Right lung (tissue), 2 donors: ENCODE measurements at regions not wholly inside any gene's neighbourhood (a gene's known extent, or its start where the extent isn't known, plus 50 kb on each side); places are given as distances from the start of the nearest gene placed in this dataset.
"Not testable (repeated sequence)": the region's sequence is repeated elsewhere in the genome, so short reads cannot be mapped to it uniquely, and the experiment has no call there.

ENCODE experiments used
- DNase-seq, 2 donors: peaks; one replicate each; pipeline ENCODE4 v3.0.0-alpha.2; 2013

- DNase-seq: no peak
These were observed 736.8 kb upstream of the CA10 start for GRCh38 chr17:52895272-52895671.

GRCh38 chr17:52892334-52892733, 733.8 kb upstream of the CA10 start:
- no peak for DNase-seq

DNA sequence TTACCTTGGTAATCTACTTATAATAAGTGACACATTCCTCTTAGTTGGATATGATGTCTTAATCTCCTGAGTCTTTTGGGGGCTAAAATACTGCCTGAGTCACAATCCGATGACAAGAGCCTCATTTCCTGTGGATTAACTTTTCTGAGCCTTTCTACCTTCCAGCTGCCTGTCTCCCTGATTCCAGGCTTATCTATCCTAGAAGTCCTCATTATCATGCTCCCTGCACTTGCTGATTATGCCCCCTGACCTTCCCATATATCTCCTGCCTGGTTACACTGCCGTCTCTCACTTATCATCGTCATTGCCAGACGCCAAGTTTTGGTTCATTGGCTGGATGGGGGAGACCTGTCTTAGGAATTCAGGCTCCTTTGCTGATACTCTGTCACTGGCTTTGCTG, 727.4 kb upstream of the CA10 start:
- DNase-seq: no peak

- not testable (repeated sequence) for DNase-seq
These were observed 725.5 kb upstream of the CA10 start for GRCh38 chr17:52883907-52884491.

DNA sequence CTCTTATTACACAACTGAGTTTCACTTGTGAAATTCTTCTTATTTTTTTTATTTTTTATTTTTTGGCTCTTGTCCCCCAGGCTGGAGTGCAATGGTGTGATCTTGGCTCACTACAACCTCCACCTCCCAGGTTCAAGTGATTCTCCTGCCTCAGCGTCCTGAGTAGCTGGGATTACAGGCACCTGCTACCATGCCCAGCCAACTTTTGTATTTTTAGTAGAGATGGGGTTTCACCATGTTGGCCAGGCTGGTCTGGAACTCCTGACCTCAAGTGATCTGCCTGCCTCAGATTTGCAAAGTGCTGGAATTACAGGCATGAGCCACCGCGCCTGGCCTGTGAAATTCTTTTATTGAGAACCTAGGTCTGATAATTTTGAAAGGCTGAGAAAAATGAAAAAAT, 688.3 kb upstream of the CA10 start:
- DNase-seq: not testable (repeated sequence)

DNA sequence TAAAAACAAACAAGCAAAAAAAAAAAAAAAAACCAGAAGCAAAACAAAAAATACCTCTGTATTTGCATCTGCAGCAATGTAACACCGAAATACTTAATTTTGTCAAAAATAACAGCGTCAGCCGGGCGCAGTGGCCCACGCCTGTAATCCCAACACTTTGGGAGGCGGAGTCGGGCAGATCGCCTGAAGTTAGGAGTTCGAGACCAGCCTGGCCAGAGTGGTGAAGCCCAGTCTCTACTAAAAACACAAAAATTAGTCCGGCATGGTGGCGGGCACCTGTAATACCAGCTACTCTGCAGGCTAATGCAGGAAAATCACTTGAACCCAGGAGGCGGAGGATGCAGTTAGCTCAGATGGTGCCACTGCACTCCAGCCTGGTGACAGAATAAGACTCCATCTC, 683.5 kb upstream of the CA10 start:
- DNase-seq: no peak

DNA sequence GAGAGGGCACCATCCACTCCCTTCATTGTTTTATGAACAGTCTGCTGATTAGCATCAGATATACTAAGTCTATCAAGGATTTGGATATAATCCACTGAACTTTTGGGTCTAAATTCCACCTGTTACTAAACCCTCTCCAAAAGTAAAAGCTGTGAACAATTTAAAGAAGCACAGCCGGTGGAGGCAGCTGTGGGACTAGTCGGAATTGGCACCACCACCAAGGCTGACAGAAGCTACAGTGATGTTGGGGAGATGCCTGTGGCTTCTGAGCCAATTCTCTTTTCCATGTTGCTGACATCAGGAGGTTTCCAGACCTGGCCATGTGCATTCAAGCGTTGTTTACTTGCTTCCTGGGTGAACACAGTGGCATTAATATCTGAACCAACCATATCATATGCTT, 679.0 kb upstream of the CA10 start:
- no peak for DNase-seq

DNA sequence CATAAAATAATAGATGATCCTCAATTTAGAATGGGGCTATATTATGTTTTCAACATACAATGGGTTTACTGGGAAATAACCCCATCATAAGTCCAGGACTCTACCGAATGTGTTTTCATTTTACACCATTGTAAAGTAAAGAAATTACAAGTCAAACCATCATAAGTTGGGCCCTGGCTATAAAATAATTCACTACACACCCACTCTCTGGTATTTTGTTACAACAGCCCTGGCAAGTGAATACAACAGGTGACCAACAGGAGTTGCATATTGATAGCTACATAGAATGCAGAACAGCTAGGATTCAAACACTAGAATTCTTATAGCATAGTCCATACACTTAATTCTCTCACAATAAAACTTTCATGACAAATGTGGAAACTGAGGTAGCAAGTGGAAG, 673.0 kb upstream of the CA10 start:
- DNase-seq: no peak

DNA sequence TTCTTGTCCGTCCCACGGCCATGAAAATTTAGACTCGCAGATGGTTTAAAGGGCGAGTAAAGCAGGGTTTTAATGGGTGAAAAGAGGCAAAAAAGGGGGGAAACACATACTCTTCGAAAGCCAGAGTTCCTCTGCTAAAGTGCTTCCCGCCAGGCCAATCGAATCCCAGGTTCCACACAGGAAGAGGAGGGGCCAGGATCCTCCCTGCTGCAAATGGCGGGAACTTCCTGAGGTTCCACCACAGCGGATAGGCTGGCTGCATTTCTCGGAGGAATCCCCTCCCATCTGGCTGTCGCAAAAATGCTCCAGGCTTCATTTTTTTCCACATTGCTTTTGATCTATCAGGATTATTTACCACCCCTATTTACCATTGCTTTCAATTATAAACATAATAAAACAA, 670.1 kb upstream of the CA10 start:
- DNase-seq: no peak

DNA sequence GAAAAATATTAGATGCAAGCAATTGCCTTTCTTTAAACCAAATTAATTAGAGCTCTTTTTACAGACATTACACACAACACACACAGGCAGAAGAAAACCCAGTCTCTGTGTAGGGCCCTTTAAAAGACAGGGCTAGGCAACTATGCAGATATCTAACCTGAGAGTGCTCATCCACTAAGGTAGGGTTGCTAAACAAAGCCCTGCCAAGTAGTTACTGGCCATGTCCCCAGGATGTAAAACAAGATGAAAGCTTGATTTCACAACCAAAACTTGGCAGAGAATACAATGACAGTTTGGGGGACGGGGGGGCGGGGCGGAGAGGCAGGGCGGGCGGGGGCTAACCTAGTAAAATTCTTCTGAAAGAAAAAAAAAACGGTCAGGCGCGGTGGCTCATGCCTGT, 669.0 kb upstream of the CA10 start:
- no peak for DNase-seq

DNA sequence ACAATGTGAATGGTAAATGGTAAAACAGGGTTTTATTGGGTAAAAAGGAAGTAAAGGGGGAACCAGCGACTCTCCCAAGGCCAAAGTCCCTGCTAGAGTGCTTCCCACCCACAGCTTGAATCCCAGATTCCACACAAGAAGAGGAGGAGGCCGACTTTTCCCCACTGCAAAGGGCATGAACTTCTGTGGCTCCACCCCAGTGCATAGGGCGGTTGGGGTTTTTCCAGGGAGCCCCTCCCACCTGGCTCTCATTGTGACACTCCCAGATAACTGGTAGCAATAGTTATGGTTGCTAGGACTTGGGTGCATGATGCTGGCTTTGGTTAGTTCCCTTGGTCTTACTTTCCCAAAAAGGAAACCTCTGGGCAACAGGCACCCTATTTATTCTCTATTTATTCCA, 666.0 kb upstream of the CA10 start:
- DNase-seq: no peak

DNA sequence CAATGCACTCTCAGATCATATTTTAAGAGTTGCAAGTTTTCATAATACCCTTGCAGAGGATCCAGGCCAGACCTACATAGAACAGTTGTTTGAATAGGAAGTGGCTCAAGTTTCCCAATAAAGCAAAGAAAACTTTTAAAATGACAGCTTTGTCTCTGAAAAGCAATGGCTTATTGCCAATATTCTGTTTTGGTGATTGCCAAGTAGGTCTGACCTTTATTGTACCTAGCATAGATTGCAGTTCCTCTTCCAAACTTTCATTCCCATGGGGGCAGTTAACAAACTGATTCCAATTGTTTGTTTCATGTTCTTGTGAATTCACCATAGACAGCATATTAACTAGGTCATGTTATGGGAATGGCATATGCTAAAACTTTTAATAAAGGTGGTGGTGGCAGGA, 664.6 kb upstream of the CA10 start:
- no peak for DNase-seq

DNA sequence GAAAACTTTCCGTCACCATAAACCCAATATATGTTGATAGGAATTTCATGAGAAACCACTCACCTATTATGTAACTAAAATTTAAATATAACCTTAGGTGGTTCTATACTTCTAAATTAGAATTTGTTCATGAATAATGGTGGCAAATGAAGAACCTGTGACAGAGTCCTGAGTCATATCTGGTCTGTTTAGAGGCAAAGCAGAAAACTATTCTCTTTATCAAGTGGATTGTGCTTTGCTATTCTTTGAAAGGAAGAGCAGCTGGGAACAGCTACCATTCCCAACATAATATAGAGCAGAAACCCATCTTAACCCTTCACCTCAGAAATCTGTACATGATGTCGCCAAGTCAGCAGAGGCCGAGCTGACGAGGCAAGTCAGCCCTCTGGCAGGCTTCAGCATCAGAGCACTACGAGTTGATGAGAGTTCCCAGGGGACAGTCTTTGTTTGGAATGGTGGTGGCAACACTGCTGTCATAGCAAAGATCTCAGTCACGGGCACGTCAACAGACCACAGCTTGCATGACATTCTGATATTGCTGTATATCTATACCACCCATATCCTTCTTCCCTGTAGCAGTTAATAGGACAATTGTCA, 631.9 kb upstream of the CA10 start:
- no peak for DNase-seq

- DNase-seq: no peak
These were observed 631.3 kb upstream of the CA10 start for GRCh38 chr17:52789829-52790228.

- no peak for DNase-seq
These were observed 617.7 kb upstream of the CA10 start for GRCh38 chr17:52776234-52776633.

DNA sequence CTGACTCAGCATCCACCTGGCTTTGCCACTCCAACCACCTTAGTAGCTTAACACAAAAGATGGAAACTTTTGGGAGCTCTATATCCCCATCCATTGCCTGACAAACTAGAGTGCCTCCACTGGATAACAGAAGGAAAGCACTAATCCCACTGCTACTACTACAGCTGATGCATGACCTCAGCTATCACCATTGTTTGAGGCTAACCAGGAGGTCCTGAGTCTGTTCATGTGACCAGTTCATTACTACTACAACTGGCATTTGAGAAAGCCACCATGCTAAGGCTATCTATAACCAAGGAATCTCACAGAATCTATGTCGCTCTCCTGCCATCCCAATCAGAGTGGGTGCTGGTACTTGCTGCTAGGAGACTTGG, 604.3 kb upstream of the CA10 start:
- no peak for DNase-seq

DNA sequence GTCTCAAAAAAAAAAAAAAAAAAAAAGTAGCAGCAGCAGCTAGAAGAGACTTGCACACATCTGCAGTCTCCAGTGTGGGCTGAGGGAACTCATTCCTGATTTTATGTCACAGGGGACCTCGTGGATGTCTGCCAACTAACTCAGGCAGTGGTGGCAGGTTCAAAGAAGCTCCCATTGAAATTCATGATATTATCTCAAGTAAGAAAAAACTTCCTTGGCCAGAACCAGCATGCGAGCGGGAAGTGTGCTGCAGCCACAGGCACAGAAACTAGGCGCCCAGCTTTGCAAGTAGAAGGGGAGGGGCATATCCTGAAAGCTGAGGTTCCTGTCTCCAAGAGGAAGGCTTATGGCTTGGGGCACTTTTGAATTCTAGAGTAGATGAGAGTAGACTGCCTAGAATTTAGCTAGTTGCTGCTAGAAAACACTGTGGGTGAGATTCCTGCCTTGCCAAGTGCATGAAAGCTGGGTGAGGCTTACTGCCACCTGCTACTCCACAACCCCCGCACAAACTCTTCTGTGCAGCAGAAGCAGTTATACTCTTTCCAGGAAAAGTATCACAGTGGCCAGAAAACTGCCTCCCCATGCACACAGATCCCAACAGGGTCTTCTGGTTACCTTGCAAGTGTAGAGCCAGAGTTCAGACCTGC, 603.8 kb upstream of the CA10 start:
- no peak for DNase-seq

- no peak for DNase-seq
These were observed 601.4 kb upstream of the CA10 start for GRCh38 chr17:52759864-52760263.

- no peak for DNase-seq
These were observed 600.0 kb upstream of the CA10 start for GRCh38 chr17:52758481-52758880.

- no peak for DNase-seq
These were observed 598.2 kb upstream of the CA10 start for GRCh38 chr17:52756746-52757145.

- no peak for DNase-seq
These were observed 596.3 kb upstream of the CA10 start for GRCh38 chr17:52754838-52755237.

- no peak for DNase-seq
These were observed 592.5 kb upstream of the CA10 start for GRCh38 chr17:52751051-52751450.

DNA sequence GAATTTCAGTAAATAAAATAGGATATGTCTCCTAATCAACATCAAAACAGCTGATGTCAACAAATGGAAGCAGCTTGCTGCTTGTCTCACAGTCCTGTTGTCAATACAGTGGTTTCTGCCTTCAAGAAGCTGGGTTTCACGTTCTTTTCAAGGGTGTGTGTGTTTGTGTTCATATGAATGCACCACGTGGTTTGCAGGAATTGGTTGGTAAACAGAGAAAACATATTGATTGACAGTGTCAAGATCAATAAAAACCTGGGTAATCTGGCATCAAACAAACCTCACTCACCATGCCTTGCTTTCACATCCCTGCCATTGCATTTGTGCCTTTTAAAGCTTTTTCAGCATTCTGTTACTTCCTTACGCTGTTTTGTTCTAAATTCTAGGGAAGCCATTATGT, 585.7 kb upstream of the CA10 start:
- no peak for DNase-seq

- no peak for DNase-seq
These were observed 581.5 kb upstream of the CA10 start for GRCh38 chr17:52740006-52740405.
